ENCODE measurements at regions not wholly inside any gene's neighbourhood (a gene's known extent, or its start where the extent isn't known, plus 50 kb on each side); places are given as distances from the start of the nearest gene placed in this dataset.

DNA sequence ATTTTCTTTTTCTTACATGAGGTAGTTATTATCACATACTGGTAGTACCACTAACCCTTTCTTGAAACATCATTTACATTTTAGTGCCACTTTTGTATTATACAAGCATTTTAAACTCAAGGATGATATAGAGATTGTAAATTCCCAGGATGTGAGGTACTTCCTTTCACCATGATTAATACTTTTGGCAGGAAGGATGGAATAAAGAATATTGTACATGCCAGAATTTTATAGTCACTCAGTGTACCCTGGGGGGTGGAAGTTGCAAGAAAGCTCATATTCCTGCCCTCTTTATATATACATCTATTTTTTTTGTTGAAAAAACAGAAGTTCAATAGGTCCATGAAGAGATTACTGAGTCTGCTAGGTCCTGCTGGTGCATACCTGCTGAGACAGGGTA is 141.0 kb upstream of the PLSCR5 start:
- Histone ChIP-seq H3K9ac (ENCODE audit: low read depth, low read length) (no peak overlapping the region), H3K79me2 (ENCODE audit: insufficient read depth, low read length) (no peaks in the 10 kb centered on the region), H3K27me3 (ENCODE audit: insufficient read depth, low read length, poor library complexity) (no peaks in the 10 kb centered on the region), H3K27ac (ENCODE audit: low read length) (no peak overlapping the region), H2AFZ (ENCODE audit: low read depth, low read length) (no peak overlapping the region), H3K36me3 (ENCODE audit: insufficient read depth, low read length) (no peaks in the 10 kb centered on the region), H3K4me3 (ENCODE audit: low read depth in 1 of 2, low read length in 2 of 2) (no peak overlapping the region), H4K20me1 (ENCODE audit: insufficient read depth, low read length) (no peaks in the 10 kb centered on the region), H3K4me2 (ENCODE audit: insufficient read depth, low read length) (no peak overlapping the region), H3K4me1 (ENCODE audit: insufficient read depth, low read length) (peaks cover 28% of the 10 kb centered on the region), H3K9me3 (ENCODE audit: insufficient read depth, low read length, severe bottlenecking) (peaks cover 10% of the 10 kb centered on the region)
- DNase-seq (no peak), ATAC-seq (ENCODE audit: insufficient read depth, low read depth) (no peak; the same call in 2 of the 3 replicates)
- TF ChIP-seq, protein P1, sequence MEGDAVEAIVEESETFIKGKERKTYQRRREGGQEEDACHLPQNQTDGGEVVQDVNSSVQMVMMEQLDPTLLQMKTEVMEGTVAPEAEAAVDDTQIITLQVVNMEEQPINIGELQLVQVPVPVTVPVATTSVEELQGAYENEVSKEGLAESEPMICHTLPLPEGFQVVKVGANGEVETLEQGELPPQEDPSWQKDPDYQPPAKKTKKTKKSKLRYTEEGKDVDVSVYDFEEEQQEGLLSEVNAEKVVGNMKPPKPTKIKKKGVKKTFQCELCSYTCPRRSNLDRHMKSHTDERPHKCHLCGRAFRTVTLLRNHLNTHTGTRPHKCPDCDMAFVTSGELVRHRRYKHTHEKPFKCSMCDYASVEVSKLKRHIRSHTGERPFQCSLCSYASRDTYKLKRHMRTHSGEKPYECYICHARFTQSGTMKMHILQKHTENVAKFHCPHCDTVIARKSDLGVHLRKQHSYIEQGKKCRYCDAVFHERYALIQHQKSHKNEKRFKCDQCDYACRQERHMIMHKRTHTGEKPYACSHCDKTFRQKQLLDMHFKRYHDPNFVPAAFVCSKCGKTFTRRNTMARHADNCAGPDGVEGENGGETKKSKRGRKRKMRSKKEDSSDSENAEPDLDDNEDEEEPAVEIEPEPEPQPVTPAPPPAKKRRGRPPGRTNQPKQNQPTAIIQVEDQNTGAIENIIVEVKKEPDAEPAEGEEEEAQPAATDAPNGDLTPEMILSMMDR (IDR thresholded peaks at IDR 0.05; ENCODE audit: borderline replicate concordance, extremely low read depth, low read length, poor library complexity, severe bottlenecking) = no peak
- no peak for TF ChIP-seq EZH2 (IDR thresholded peaks at IDR 0.05; ENCODE audit: borderline replicate concordance, low read depth, low read length, severe bottlenecking)

DNA sequence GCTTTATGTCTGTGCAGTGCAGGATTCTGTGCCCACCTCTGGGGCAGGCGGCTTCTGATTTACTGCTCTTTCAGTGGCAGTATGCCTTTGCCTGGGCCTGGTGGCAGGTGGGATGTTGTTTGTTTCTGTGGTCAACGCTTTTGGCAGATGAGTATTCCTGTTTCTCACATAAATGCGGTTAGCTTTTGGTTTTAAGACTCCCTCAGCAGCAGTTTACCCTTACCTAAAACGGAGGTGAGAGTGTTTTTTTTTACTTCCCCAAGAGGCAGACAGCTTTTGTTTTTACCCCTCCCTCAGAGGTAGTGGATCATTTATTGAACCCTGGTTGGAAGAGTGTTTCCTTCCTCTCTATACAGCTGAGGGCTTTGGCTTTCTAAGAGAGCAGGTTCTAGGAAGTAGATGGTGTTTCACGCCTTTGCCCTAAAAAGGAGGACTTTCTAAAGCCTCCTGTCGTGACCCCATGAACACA is 134.1 kb upstream of the PLSCR5 start:
- Histone ChIP-seq H3K79me2 (ENCODE audit: insufficient read depth, low read length) (no peaks in the 10 kb centered on the region), H2AFZ (ENCODE audit: low read depth, low read length) (0 out of 2 replicates have a peak overlapping the region, but pooled peaks have one; percentile 14), H3K36me3 (ENCODE audit: insufficient read depth, low read length) (no peaks in the 10 kb centered on the region; the same call in 1 of the 2 replicates), H3K9ac (ENCODE audit: low read depth, low read length) (peak overlapping the region; percentile 52), H3K27me3 (ENCODE audit: insufficient read depth, low read length, poor library complexity) (no peaks in the 10 kb centered on the region), H3K27ac (ENCODE audit: low read length) (peak overlapping the region; percentile 94), H3K4me1 (ENCODE audit: insufficient read depth, low read length) (peaks cover 46% of the 10 kb centered on the region), H4K20me1 (ENCODE audit: insufficient read depth, low read length) (no peaks in the 10 kb centered on the region), H3K9me3 (ENCODE audit: insufficient read depth, low read length, severe bottlenecking) (peaks cover 16% of the 10 kb centered on the region), H3K4me3 (ENCODE audit: low read depth in 1 of 2, low read length in 2 of 2) (no peak overlapping the region), H3K4me2 (ENCODE audit: insufficient read depth, low read length) (peak overlapping the region; percentile 31)
- DNase-seq = peak; percentile 89
- peak; percentile 94 for ATAC-seq (ENCODE audit: insufficient read depth, low read depth)
- TF ChIP-seq, protein P1 (IDR thresholded peaks at IDR 0.05; ENCODE audit: borderline replicate concordance, extremely low read depth, low read length, poor library complexity, severe bottlenecking) = peak; percentile 28
- TF ChIP-seq EZH2 (IDR thresholded peaks at IDR 0.05; ENCODE audit: borderline replicate concordance, low read depth, low read length, severe bottlenecking) = no peak

DNA sequence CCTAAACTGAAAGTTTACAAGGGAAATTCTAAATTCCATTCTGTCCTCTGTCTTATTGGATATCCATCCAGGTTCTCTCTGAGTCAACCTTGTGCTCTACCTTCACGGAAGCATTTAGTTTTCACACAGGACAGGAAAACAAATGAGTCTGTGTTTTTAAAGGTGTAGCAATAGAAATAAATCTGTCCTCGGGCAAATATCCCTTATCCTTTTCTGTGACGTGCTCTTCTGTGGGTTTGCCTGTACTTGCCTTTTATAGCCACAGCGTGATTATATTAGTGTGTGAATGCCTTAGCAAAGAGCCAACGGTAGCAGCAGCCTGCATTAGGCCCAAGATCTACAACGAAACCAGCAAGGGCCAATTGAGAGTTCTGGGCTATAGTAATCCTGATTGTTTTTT is 127.2 kb upstream of the PLSCR5 start:
- Histone ChIP-seq H3K79me2 (ENCODE audit: insufficient read depth, low read length) (no peaks in the 10 kb centered on the region), H3K9me3 (ENCODE audit: insufficient read depth, low read length, severe bottlenecking) (no peaks in the 10 kb centered on the region), H2AFZ (ENCODE audit: low read depth, low read length) (no peak overlapping the region), H3K36me3 (ENCODE audit: insufficient read depth, low read length) (no peaks in the 10 kb centered on the region; the same call in 1 of the 2 replicates), H3K27ac (ENCODE audit: low read length) (no peak overlapping the region), H3K4me1 (ENCODE audit: insufficient read depth, low read length) (peaks cover 11% of the 10 kb centered on the region), H3K4me2 (ENCODE audit: insufficient read depth, low read length) (no peak overlapping the region), H3K4me3 (ENCODE audit: low read depth in 1 of 2, low read length in 2 of 2) (no peak overlapping the region), H3K27me3 (ENCODE audit: insufficient read depth, low read length, poor library complexity) (no peaks in the 10 kb centered on the region), H4K20me1 (ENCODE audit: insufficient read depth, low read length) (no peaks in the 10 kb centered on the region), H3K9ac (ENCODE audit: low read depth, low read length) (no peak overlapping the region)
- ATAC-seq (ENCODE audit: insufficient read depth, low read depth) (no peak), DNase-seq (no peak)
- no peak for TF ChIP-seq EZH2 (IDR thresholded peaks at IDR 0.05; ENCODE audit: borderline replicate concordance, low read depth, low read length, severe bottlenecking)
- TF ChIP-seq, protein P1 (IDR thresholded peaks at IDR 0.05; ENCODE audit: borderline replicate concordance, extremely low read depth, low read length, poor library complexity, severe bottlenecking) = no peak
